GM19351 (cell line): ENCODE measurements at regions not wholly inside any gene's neighbourhood (a gene's known extent, or its start where the extent isn't known, plus 50 kb on each side); places are given as distances from the start of the nearest gene placed in this dataset.

ENCODE experiments used
- ATAC-seq: cut with Tn5 transposase; IDR thresholded peaks from one replicate; pipeline ENCODE4 v1.9.1; 2021; ENCODE audit warnings: mild to moderate bottlenecking, moderate library complexity; ENCODE audit not compliant: unreplicated experiment

DNA sequence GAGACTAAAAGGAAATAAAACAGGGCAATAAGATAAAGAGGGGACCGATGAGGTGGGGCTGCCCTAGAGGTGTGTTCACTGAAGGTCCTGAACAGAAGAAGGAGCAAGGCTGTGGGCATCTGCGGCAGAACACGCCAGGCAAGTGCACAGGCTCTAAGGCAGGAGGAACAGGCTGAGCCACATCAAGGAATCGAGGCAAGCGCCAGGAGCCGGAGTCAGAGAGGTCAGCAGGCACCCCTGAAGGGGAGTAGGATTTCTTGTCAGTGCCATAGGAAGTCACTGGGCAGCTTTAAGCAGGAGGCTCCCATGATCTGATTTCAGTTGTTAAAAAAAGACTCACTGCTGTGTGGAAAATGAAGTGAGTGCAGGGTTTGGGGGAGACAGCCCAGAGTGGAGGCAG lies 186.5 kb downstream of the KATNIP start:
- no peak for ATAC-seq

- no peak for ATAC-seq
Observed at GRCh38 chr16:27737513-27737912, 187.6 kb downstream of the KATNIP start.
